ENCODE measurements at regions not wholly inside any gene's neighbourhood (a gene's known extent, or its start where the extent isn't known, plus 50 kb on each side); places are given as distances from the start of the nearest gene placed in this dataset.
"Not testable (repeated sequence)": the region's sequence is repeated elsewhere in the genome, so short reads cannot be mapped to it uniquely, and the experiment has no call there.

GRCh38 chr1:229008347-229008746 is 262.6 kb upstream of the RAB4A start:
- DNase-seq (ENCODE audit: low read depth in 2 of 2) = not testable (repeated sequence)

GRCh38 chr1:229011022-229011421 is 259.9 kb upstream of the RAB4A start:
- DNase-seq (ENCODE audit: low read depth in 2 of 2) = no peak

GRCh38 chr1:229012823-229013222 is 258.1 kb upstream of the RAB4A start:
- DNase-seq (ENCODE audit: low read depth in 2 of 2) = no peak

- DNase-seq (ENCODE audit: low read depth in 2 of 2) = no peak
Measured at GRCh38 chr1:229013981-229014380, 256.9 kb upstream of the RAB4A start.

GRCh38 chr1:229015806-229016205 is 255.1 kb upstream of the RAB4A start:
- DNase-seq (ENCODE audit: low read depth in 2 of 2) = no peak

- DNase-seq (ENCODE audit: low read depth in 2 of 2) = no peak
Measured at GRCh38 chr1:229017091-229017490, 253.8 kb upstream of the RAB4A start.

GRCh38 chr1:229018674-229019295 is 252.1 kb upstream of the RAB4A start:
- no peak for DNase-seq (ENCODE audit: low read depth in 2 of 2)

- DNase-seq (ENCODE audit: low read depth in 2 of 2) = no peak
Measured at GRCh38 chr1:229019663-229020271, 251.1 kb upstream of the RAB4A start.

- DNase-seq (ENCODE audit: low read depth in 2 of 2) = not testable (repeated sequence)
Measured at GRCh38 chr1:229021034-229021433, 249.9 kb upstream of the RAB4A start.

GRCh38 chr1:229022595-229023333 is 248.1 kb upstream of the RAB4A start:
- DNase-seq (ENCODE audit: low read depth in 2 of 2) = no peak

GRCh38 chr1:229023651-229024300 is 247.1 kb upstream of the RAB4A start:
- no peak for DNase-seq (ENCODE audit: low read depth in 2 of 2)

GRCh38 chr1:229024528-229025130 is 246.3 kb upstream of the RAB4A start:
- no peak for DNase-seq (ENCODE audit: low read depth in 2 of 2)

GRCh38 chr1:229025576-229025975 is 245.3 kb upstream of the RAB4A start:
- no peak for DNase-seq (ENCODE audit: low read depth in 2 of 2)

- no peak for DNase-seq (ENCODE audit: low read depth in 2 of 2)
Measured at GRCh38 chr1:229027158-229027557, 243.8 kb upstream of the RAB4A start.

- no peak for DNase-seq (ENCODE audit: low read depth in 2 of 2)
Measured at GRCh38 chr1:229027622-229028182, 243.2 kb upstream of the RAB4A start.

GRCh38 chr1:229028544-229028943 is 242.4 kb upstream of the RAB4A start:
- no peak for DNase-seq (ENCODE audit: low read depth in 2 of 2)

GRCh38 chr1:229028987-229029878 is 241.7 kb upstream of the RAB4A start:
- DNase-seq (ENCODE audit: low read depth in 2 of 2) = no peak

GRCh38 chr1:229029879-229030235 is 241.1 kb upstream of the RAB4A start:
- DNase-seq (ENCODE audit: low read depth in 2 of 2) = no peak

- DNase-seq (ENCODE audit: low read depth in 2 of 2) = no peak
Measured at GRCh38 chr1:229030630-229031029, 240.3 kb upstream of the RAB4A start.

- no peak for DNase-seq (ENCODE audit: low read depth in 2 of 2)
Measured at GRCh38 chr1:229031061-229031460, 239.8 kb upstream of the RAB4A start.
